Inferior parietal cortex (tissue), 1 donor: ENCODE measurements at regions not wholly inside any gene's neighbourhood (a gene's known extent, or its start where the extent isn't known, plus 50 kb on each side); places are given as distances from the start of the nearest gene placed in this dataset.

Experiments
- DNase-seq: peaks from one replicate; pipeline ENCODE4 v3.0.0-alpha.2; 2016; ENCODE audit errors: extremely low spot score

DNA sequence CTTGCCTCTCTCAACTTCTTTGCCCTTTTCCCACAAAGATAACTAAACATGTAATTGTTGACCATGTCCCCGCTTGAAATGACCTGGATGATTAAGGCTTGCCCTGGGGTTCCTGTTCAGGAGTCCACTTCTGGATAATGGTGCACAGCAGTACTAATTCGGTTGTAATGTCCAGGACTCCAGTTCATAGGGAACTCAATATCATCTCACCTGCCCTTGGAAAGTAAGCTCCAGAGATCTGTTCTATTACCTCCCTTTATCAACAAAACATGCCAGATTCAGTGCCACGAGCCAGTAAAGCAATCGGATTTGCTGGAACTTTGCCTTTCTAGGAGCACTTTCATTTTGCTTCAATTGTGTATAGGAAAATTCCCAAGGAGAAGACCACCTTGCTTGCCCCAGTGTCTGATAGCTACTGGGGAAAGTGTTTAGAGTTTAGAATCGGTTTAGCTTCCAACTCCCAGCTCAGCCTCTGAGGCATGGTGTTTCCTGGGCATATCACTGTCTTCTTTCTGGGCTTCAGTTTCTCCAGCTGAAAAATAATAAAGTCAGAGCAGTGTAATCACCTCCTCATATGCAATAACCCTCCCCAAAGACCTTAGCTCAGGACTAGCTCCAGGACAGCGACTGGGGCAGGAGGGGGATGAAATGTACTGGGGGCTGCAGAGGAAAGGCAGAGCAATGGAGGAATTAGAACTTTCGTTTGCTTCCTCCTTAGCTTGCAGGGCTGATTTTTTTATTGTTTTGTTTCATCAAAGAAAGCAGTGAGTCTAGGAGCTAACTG is 162.6 kb upstream of the CYRIA start:
- no peak for DNase-seq

- no peak for DNase-seq
Measured at GRCh38 chr2:16824472-16824871, 158.8 kb upstream of the CYRIA start.

- DNase-seq, result peak; percentile 52
Measured at GRCh38 chr2:16821692-16822091, 156.1 kb upstream of the CYRIA start.

DNA sequence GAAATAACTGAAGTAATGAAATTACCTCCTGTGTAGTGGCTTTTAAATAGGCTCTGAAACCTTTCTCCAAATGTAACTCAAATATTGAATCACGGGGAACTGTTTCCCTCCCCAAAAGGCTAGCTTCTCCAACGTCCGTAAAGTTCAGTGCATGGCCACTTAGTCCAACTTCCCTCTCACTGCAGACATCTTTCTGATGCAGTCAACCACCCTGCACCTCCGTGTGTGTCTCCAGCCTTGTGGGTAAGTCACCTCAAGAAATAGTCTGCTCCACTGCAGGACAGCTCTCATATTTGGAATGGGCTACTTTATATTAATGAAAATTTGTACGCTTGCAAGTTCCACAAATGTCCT is 152.5 kb upstream of the CYRIA start:
- no peak for DNase-seq

GRCh38 chr2:16817305-16818202 is 151.9 kb upstream of the CYRIA start:
- DNase-seq, result no peak

- no peak for DNase-seq
Measured at GRCh38 chr2:16816522-16816921, 150.9 kb upstream of the CYRIA start.

- no peak for DNase-seq
Measured at GRCh38 chr2:16816016-16816415, 150.4 kb upstream of the CYRIA start.

- no peak for DNase-seq
Measured at GRCh38 chr2:16813593-16813992, 148.0 kb upstream of the CYRIA start.

DNA sequence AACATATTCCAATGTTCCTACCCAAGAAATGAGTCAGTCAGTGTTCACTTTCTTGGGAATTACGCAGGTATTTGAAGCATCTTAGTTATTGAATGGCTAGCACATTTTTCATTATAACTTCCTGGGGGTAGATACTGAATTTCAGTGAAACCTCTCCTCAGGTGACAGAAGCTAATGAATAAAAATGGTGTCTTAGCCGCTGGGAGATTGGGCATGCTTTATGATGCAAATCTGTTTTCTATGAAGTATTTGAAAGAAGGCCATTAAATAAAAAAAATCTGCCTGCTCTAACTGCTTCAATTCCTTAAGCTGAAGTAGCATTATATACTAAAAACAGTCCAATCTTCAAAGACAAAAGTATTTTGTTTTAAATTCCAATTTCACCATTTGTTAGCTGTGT is 132.8 kb upstream of the CYRIA start:
- DNase-seq, result no peak

GRCh38 chr2:16791496-16791895 is 125.9 kb upstream of the CYRIA start:
- no peak for DNase-seq

DNA sequence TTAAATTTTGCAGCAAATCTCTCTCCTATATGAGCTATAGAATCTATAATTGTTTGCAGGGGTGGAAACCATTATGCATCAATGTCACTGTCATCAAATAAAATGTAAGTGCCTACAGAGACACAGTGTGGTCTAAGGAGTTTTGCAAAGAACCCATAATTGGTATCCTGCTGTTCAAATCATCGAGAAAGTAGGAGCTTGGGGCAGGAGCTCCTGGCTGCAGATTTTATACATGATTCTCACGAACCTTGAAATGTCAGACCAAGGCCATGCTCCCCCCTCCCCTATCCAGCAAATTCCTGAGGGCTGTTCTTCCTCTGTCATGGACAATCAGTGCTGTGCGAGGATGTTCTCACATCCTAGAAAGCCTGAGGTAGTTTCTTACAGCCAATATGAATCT is 119.5 kb upstream of the CYRIA start:
- DNase-seq, result no peak

- no peak for DNase-seq
Measured at GRCh38 chr2:16784652-16785051, 119.0 kb upstream of the CYRIA start.

DNA sequence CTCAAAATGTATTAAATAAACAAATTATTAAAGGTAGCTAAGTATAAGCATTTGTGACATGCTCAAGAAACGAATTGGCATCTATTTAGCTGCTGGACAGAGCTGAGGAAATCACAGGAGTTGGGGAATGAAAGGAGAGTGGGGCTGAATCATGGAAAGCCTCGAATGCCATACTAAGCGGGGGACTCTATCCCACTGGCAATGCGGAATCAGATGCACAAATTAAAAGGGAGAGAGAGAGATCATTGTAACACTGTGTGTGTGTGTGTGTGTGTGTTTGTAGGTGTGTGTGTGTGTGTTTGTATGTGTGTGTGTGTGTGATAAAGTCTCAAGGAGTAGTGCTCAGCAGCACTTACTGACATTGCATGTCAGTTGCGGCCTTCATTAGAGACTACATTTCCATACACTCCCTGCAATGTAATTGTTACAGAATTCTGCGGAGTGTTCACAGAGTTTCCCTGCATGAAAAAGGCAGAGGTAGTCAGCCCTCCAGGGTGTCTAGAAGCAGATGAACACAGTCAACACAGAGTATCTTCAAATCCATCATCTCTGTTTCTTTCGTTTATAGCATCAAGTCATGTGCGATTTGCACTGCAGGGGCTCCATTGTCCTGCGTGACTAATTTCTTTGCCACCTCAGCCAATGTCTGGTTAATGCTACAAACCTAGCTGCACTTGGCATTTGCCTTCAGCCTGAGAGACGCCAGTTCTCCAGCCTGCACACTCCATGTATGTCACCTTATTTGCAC is 111.7 kb upstream of the CYRIA start:
- no peak for DNase-seq

GRCh38 chr2:16775899-16776231 is 110.2 kb upstream of the CYRIA start:
- DNase-seq, result no peak

GRCh38 chr2:16774980-16775898 is 109.6 kb upstream of the CYRIA start:
- peak; percentile 59 for DNase-seq

GRCh38 chr2:16774091-16774490 is 108.5 kb upstream of the CYRIA start:
- no peak for DNase-seq

- DNase-seq, result peak; percentile 83
Measured at GRCh38 chr2:16773080-16773713, 107.6 kb upstream of the CYRIA start.

GRCh38 chr2:16767789-16768476 is 102.3 kb upstream of the CYRIA start:
- DNase-seq, result no peak

DNA sequence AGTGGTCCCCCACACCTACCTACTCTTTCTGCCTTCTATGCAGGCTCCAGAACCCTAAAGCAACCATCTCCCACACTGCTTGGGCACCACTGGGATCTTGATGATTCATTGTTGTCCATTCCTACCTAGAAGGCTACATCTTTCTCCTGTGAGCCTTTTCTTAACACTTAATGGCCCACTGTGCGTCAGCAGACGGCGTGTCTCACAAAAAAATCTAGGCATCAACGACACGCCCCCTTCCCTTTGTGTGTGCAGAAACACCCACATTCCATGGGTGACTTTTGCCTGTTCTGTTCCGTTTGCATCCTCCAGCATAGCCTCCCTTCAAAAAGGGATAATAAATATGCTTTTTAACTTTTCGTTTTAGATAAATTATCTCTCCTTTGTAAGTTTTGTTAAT is 99.7 kb upstream of the CYRIA start:
- no peak for DNase-seq

GRCh38 chr2:16764487-16764886 is 98.9 kb upstream of the CYRIA start:
- DNase-seq, result no peak
